Pulmonary artery endothelial cell (primary cell): ENCODE measurements at regions not wholly inside any gene's neighbourhood (a gene's known extent, or its start where the extent isn't known, plus 50 kb on each side); places are given as distances from the start of the nearest gene placed in this dataset.
"Not testable (repeated sequence)": the region's sequence is repeated elsewhere in the genome, so short reads cannot be mapped to it uniquely, and the experiment has no call there.

Experiments
- DNase-seq: peaks from one replicate; pipeline ENCODE4 v3.0.0-alpha.2; 2011; ENCODE audit warnings: low read depth, low spot score

- DNase-seq = no peak
These were observed 159.4 kb upstream of the KBTBD8 start for GRCh38 chr3:66838704-66839103.

GRCh38 chr3:66839508-66839907, 158.6 kb upstream of the KBTBD8 start:
- no peak for DNase-seq

- DNase-seq = not testable (repeated sequence)
These were observed 155.2 kb upstream of the KBTBD8 start for GRCh38 chr3:66842761-66843464.

- no peak for DNase-seq
These were observed 146.1 kb upstream of the KBTBD8 start for GRCh38 chr3:66851894-66852613.

- no peak for DNase-seq
These were observed 143.4 kb upstream of the KBTBD8 start for GRCh38 chr3:66854601-66855151.

GRCh38 chr3:66856533-66856932, 141.6 kb upstream of the KBTBD8 start:
- no peak for DNase-seq

GRCh38 chr3:66858656-66859381, 139.3 kb upstream of the KBTBD8 start:
- DNase-seq = no peak

- DNase-seq = no peak
These were observed 137.3 kb upstream of the KBTBD8 start for GRCh38 chr3:66860771-66861170.

GRCh38 chr3:66863205-66864111, 134.6 kb upstream of the KBTBD8 start:
- no peak for DNase-seq

- DNase-seq = no peak
These were observed 113.4 kb upstream of the KBTBD8 start for GRCh38 chr3:66884659-66885058.

GRCh38 chr3:66885326-66886000, 112.6 kb upstream of the KBTBD8 start:
- no peak for DNase-seq

- no peak for DNase-seq
These were observed 108.2 kb upstream of the KBTBD8 start for GRCh38 chr3:66889750-66890494.

GRCh38 chr3:66898155-66898554, 100.0 kb upstream of the KBTBD8 start:
- DNase-seq = no peak

GRCh38 chr3:66904336-66904735, 93.8 kb upstream of the KBTBD8 start:
- DNase-seq = no peak

- no peak for DNase-seq
These were observed 93.1 kb upstream of the KBTBD8 start for GRCh38 chr3:66904831-66905493.

- no peak for DNase-seq
These were observed 91.0 kb upstream of the KBTBD8 start for GRCh38 chr3:66907136-66907535.

- DNase-seq = no peak
These were observed 87.6 kb upstream of the KBTBD8 start for GRCh38 chr3:66910266-66911055.

- no peak for DNase-seq
These were observed 85.8 kb upstream of the KBTBD8 start for GRCh38 chr3:66912306-66912705.
